ENCODE measurements at regions not wholly inside any gene's neighbourhood (a gene's known extent, or its start where the extent isn't known, plus 50 kb on each side); places are given as distances from the start of the nearest gene placed in this dataset.

GRCh38 chr21:16891821-16892220 is 621.0 kb upstream of the CXADR start:
- no peak for TF ChIP-seq CTCF (conservative IDR thresholded peaks at IDR 0.05)
- no peak for TF ChIP-seq ZFX (IDR thresholded peaks at IDR 0.05)

Measured in C4-2B (cell line).